B cell (primary cell): ENCODE measurements at regions not wholly inside any gene's neighbourhood (a gene's known extent, or its start where the extent isn't known, plus 50 kb on each side); places are given as distances from the start of the nearest gene placed in this dataset.

Experiments
- ATAC-seq: fragments of 200-7000 bp; cut with Tn5 transposase; one replicate; pipeline ENCODE4 v1.10.0; 2021; ENCODE audit warnings: low read depth, mild to moderate bottlenecking, moderate number of reproducible peaks, moderate library complexity
- CTCF ChIA-PET: fragments of 350-600 bp; sonication (Branson Sonifier 250); formaldehyde crosslinking; loops from one replicate; lab custom pipeline; 2021; ENCODE audit warnings: antibody characterized with exemption, inconsistent platforms; lab: Charles Lee
- POLR2A ChIA-PET: fragments of 350-600 bp; sonication (Branson Sonifier 250); formaldehyde crosslinking; loops from one replicate; lab custom pipeline; 2021; ENCODE audit warnings: antibody characterized with exemption; lab: Charles Lee
- DNase-seq: peaks from one replicate; pipeline ENCODE4 v3.0.0; 2013
- H2AFZ ChIP-seq: 2 replicates; pipeline ENCODE4 v1.6.1; 2012; ENCODE audit warnings: mild to moderate bottlenecking, low read depth, low read length; ENCODE audit not compliant: insufficient read depth, poor library complexity, severe bottlenecking
- H3K27ac ChIP-seq, 2 donors: 1 replicate in 1 of 2; 2 replicates in 1 of 2; pipeline ENCODE4 v1.5.1; 2012 to 2013; ENCODE audit warnings: low read length in 2 of 2, mild to moderate bottlenecking in 2 of 2, moderate library complexity in 1 of 2
- H3K27me3 ChIP-seq, 4 experiments: fragments of 200-600 bp in 1 of 4; sonication (generic) in 1 of 4; replicated peaks in 1 of 4; 1 replicate in 2 of 4; 2 replicates in 2 of 4; pipeline versions ENCODE4 v1.6.1 to v1.7.0; 2013 to 2016; ENCODE audit warnings: low read length in 3 of 4, mild to moderate bottlenecking in 2 of 4, mixed read lengths in 1 of 4, moderate library complexity in 1 of 4; ENCODE audit not compliant: insufficient read depth in 4 of 4, control insufficient read depth in 3 of 4; ENCODE audit errors: control extremely low read depth in 1 of 4
- H3K36me3 ChIP-seq, 2 experiments: replicated peaks in 1 of 2; 1 replicate in 1 of 2; 2 replicates in 1 of 2; pipeline versions ENCODE4 v1.6.1 to v1.7.1; 2013; ENCODE audit warnings: low read length in 1 of 2; ENCODE audit not compliant: insufficient read depth in 2 of 2, control insufficient read depth in 1 of 2; ENCODE audit errors: control extremely low read depth in 1 of 2, extremely low read depth in 1 of 2
- H3K4me1 ChIP-seq, 2 donors: fragments of 200-600 bp in 1 of 2; sonication (generic) in 1 of 2; 1 replicate in 1 of 2; 2 replicates in 1 of 2; pipeline versions ENCODE4 v1.5.1 to v1.6.1; 2013 to 2017; ENCODE audit warnings: low read length in 2 of 2; ENCODE audit not compliant: control insufficient read depth in 2 of 2, insufficient read depth in 2 of 2
- H3K4me2 ChIP-seq: replicated peaks from 2 replicates; pipeline ENCODE3; 2012; ENCODE audit warnings: mild to moderate bottlenecking, low read depth, low read length; ENCODE audit not compliant: poor library complexity, severe bottlenecking
- H3K4me3 ChIP-seq, 5 experiments: fragments of 200-600 bp in 1 of 5; sonication (generic) in 1 of 5; 1 replicate in 3 of 5; 2 replicates in 2 of 5; pipeline versions ENCODE4 v1.5.1 to v1.7.0; 2011 to 2016; ENCODE audit warnings: low read length in 4 of 5, mild to moderate bottlenecking in 4 of 5, low read depth in 2 of 5, control low read depth in 1 of 5, moderate library complexity in 1 of 5; ENCODE audit not compliant: insufficient read depth in 1 of 5; ENCODE audit errors: control extremely low read depth in 1 of 5, extremely low read depth in 1 of 5
- H3K79me2 ChIP-seq: fragments of 200-600 bp; sonication (generic); one replicate; pipeline ENCODE4 v1.6.0; 2016; ENCODE audit warnings: low read length; ENCODE audit not compliant: control insufficient read depth, insufficient read depth
- H3K9ac ChIP-seq: fragments of 200-600 bp; sonication (generic); 2 replicates; pipeline ENCODE4 v1.6.1; 2017; ENCODE audit warnings: mild to moderate bottlenecking, low read length, moderate library complexity
- H3K9me3 ChIP-seq, 3 donors: one replicate each; pipeline versions ENCODE4 v1.6.1 to v1.7.1; 2013; ENCODE audit warnings: low read length in 2 of 3; ENCODE audit not compliant: control insufficient read depth in 2 of 3, insufficient read depth in 1 of 3; ENCODE audit errors: control extremely low read depth in 1 of 3
- H4K20me1 ChIP-seq: 2 replicates; pipeline ENCODE4 v1.6.0; 2012; ENCODE audit warnings: mild to moderate bottlenecking, low read length; ENCODE audit not compliant: insufficient read depth, control insufficient read depth, poor library complexity, severe bottlenecking
- H3K27ac Mint-ChIP-seq: one replicate; pipeline ENCODE4 v1.8.0; 2021; ENCODE audit warnings: mixed read lengths
- H3K27me3 Mint-ChIP-seq: one replicate; pipeline ENCODE4 v1.8.0; 2021; ENCODE audit warnings: mixed read lengths
- H3K4me1 Mint-ChIP-seq: one replicate; pipeline ENCODE4 v1.8.0; 2021; ENCODE audit warnings: mixed read lengths
- H3K4me3 Mint-ChIP-seq: one replicate; pipeline ENCODE4 v1.8.0; 2021; ENCODE audit warnings: mixed read lengths
- H3K9me3 Mint-ChIP-seq: one replicate; pipeline ENCODE4 v1.8.0; 2022; ENCODE audit warnings: mixed read lengths; ENCODE audit not compliant: insufficient read depth
- EZH2 ChIP-seq: IDR thresholded peaks from 2 replicates; pipeline ENCODE4 v1.6.1; 2012; ENCODE audit warnings: borderline replicate concordance, low read depth, mild to moderate bottlenecking, moderate library complexity, low read length; ENCODE audit not compliant: insufficient read depth, poor library complexity, severe bottlenecking
- WGBS: methylation state at CpG from one replicate; pipeline ENCODE4 v1.1.5; 2013; ENCODE audit warnings: missing lambda C conversion rate; ENCODE audit not compliant: insufficient coverage; 5-methylcytosine and 5-hydroxymethylcytosine counted together
- intact Hi-C: fragments of 100-400 bp; cut with micrococcal nuclease; formaldehyde crosslinking; loops from one replicate; pipeline ENCODE4 v1.10.0; 2022
- TF ChIP-seq, protein P1 (sequence below): fragments of 200-600 bp; IDR thresholded peaks from one replicate; pipeline ENCODE4 v1.8.0; 2022; ENCODE audit warnings: antibody characterized with exemption, mild to moderate bottlenecking

DNA sequence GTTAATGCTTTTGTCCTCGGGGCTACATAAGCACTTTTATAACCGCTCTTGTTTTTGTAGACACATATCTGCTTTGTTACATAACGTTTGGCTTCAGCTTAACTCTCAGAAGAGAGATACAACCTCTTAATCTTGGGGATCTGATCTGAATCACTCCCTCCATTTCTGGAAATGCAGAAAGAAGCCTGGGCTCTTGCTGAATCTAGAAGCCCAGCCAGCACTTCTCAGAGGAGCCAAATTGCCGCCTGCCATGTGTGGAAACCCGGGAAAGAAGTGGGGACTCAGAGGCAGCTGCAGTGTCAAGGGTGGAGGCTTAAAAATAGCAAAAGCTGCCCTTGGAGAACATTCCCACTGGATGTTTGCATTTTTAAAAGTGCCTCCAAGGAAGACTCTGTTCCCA, 69.3 kb upstream of the LDB2 start:
- intact Hi-C loops = no loop called here
- H3K9me3 Mint-ChIP-seq = no peaks in the 10 kb centered on the region

DNA sequence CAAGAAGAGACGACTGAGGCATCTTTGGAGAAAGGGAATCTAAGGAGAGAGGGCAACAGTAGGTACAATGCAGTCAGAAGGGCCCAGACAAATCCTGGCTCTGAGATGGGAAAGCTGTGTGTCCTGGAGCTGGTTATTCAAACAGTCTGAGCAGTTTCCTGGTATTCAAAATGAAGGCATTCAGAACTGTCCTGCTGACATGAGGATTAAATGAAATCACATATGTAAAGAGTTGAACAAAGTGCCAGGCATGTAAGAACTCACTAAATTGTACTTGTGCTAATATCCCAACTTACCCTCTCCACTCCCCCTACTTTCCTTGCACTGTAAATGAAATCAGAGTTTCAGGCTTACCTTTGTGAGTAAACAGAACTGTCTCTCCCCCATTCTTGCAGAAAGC, 60.9 kb upstream of the LDB2 start:
- no peaks in the 10 kb centered on the region for H3K4me1 Mint-ChIP-seq
- no peak for TF ChIP-seq EZH2
- TF ChIP-seq, protein P1, sequence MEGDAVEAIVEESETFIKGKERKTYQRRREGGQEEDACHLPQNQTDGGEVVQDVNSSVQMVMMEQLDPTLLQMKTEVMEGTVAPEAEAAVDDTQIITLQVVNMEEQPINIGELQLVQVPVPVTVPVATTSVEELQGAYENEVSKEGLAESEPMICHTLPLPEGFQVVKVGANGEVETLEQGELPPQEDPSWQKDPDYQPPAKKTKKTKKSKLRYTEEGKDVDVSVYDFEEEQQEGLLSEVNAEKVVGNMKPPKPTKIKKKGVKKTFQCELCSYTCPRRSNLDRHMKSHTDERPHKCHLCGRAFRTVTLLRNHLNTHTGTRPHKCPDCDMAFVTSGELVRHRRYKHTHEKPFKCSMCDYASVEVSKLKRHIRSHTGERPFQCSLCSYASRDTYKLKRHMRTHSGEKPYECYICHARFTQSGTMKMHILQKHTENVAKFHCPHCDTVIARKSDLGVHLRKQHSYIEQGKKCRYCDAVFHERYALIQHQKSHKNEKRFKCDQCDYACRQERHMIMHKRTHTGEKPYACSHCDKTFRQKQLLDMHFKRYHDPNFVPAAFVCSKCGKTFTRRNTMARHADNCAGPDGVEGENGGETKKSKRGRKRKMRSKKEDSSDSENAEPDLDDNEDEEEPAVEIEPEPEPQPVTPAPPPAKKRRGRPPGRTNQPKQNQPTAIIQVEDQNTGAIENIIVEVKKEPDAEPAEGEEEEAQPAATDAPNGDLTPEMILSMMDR = no peak
- Histone ChIP-seq H3K9me3 (peaks cover 0 to 2% (median 0%) of the 10 kb centered on the region in 3 donors), H3K4me3 (no peak overlapping the region), H3K27ac (no peak overlapping the region), H3K36me3 (no peaks in the 10 kb centered on the region), H3K9ac (no peak overlapping the region), H3K79me2 (no peaks in the 10 kb centered on the region), H2AFZ (no peak overlapping the region), H4K20me1 (no peaks in the 10 kb centered on the region), H3K4me1 (no peaks in the 10 kb centered on the region), H3K27me3 (no peaks in the 10 kb centered on the region), H3K4me2 (no peak overlapping the region)
- H3K27ac Mint-ChIP-seq = no peak overlapping the region
- H3K9me3 Mint-ChIP-seq = no peaks in the 10 kb centered on the region
- no peaks in the 10 kb centered on the region for H3K27me3 Mint-ChIP-seq
- CTCF ChIA-PET = no interaction called here
- DNase-seq = no peak
- no peak for ATAC-seq
- intact Hi-C loops = no loop called here
- 94% methylated on average over 1 of the region's 1 CpG for WGBS
- H3K4me3 Mint-ChIP-seq = no peak overlapping the region
- POLR2A ChIA-PET = no interaction called here

More for the DNA sequence above, 69.3 kb upstream of the LDB2 start:
- CTCF ChIA-PET = no interaction called here
- Histone ChIP-seq H3K36me3 (no peaks in the 10 kb centered on the region), H4K20me1 (no peaks in the 10 kb centered on the region), H3K9me3 (no peaks in the 10 kb centered on the region), H3K9ac (no peak overlapping the region), H3K79me2 (no peaks in the 10 kb centered on the region), H3K4me2 (no peak overlapping the region), H3K27me3 (no peaks in the 10 kb centered on the region), H3K27ac (no peak overlapping the region), H2AFZ (no peak overlapping the region), H3K4me1 (no peaks in the 10 kb centered on the region), H3K4me3 (no peak overlapping the region)
- DNase-seq (no peak), ATAC-seq (no peak)
- H3K4me1 Mint-ChIP-seq = no peaks in the 10 kb centered on the region
- TF ChIP-seq, protein P1 = no peak
- TF ChIP-seq EZH2 = no peak
- no peak overlapping the region for H3K4me3 Mint-ChIP-seq
- WGBS = 100% methylated on average over 2 of the region's 5 CpGs
- no peaks in the 10 kb centered on the region for H3K27me3 Mint-ChIP-seq
- H3K27ac Mint-ChIP-seq = no peak overlapping the region
- POLR2A ChIA-PET = no interaction called here
